C4-2B (cell line): ENCODE measurements at regions not wholly inside any gene's neighbourhood (a gene's known extent, or its start where the extent isn't known, plus 50 kb on each side); places are given as distances from the start of the nearest gene placed in this dataset.

Source experiments
- H3K27ac ChIP-seq: fragments of 450-650 bp; 2 replicates; pipeline ENCODE4 v1.5.1; 2017
- CTCF ChIP-seq: fragments of 450-650 bp; conservative IDR thresholded peaks from 2 replicates; pipeline ENCODE4 v1.5.1; 2017; ENCODE audit warnings: mild to moderate bottlenecking
- ZFX ChIP-seq: fragments of 450-650 bp; IDR thresholded peaks from 2 replicates; pipeline ENCODE4 v1.6.1; 2017

DNA sequence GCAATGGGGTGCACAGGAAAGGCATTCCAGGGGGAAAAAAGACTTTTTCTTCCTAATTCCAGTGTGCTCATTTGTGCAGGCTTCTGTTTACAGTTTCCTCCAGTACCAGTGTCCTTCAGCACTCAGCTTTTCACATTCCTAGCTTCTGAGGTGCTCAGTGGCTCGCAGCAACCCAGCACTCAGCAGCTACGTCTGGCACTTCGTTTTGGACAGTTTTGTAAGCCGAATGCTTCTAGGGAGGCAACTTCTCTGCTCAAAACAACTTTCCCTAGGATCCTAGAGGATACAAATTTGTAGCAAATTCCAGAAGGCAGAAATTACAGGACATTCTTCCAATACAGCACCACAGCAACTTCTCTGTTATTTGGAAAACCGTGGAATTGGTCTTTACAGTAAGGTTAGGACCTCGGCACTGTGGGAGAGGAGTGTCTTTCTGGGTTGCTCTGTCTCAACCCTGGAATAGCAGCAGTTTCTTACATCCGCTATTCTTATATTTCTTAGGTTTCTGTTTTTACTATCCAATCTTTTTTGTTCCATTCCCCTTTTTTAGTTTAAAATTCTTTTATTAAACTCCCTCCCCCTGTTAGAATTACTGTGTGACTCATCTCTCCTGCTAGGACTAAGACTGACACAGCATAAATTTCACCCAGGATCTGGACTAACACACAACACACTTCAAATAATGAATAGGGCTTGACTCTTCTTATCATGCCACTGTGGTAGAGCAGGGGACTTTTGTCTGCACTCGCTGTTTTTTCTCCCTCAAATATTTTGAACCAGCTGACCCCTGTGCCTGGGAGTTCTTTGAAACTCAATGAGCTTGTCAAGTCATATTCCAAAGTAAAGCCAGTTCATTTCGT is 1314.7 kb downstream of the FSTL5 start:
- TF ChIP-seq ZFX (no peak), CTCF (no peak)
- peak overlapping the region; percentile 25; the same call in 1 of the 2 replicates for H3K27ac ChIP-seq

DNA sequence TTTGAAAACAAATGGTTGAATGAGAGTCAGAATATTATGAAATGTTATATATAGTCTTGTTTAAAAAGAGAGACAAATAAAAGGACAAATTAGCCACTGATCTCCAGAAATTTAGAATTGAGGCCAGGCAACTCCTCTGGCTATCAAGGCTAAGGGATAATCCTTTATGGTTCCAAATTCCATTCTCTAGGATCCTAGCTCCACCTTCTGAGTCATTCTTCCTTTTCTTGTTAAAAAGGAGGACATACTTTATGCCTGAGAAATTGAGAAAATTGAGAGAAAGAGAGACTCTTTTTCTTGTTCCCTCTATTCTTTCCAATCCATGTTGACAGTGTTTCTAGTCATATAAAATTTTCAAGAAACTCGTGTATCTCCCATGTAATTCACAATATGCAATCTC is 1299.5 kb downstream of the FSTL5 start:
- TF ChIP-seq CTCF (no peak), ZFX (no peak)
- H3K27ac ChIP-seq, result no peak overlapping the region

DNA sequence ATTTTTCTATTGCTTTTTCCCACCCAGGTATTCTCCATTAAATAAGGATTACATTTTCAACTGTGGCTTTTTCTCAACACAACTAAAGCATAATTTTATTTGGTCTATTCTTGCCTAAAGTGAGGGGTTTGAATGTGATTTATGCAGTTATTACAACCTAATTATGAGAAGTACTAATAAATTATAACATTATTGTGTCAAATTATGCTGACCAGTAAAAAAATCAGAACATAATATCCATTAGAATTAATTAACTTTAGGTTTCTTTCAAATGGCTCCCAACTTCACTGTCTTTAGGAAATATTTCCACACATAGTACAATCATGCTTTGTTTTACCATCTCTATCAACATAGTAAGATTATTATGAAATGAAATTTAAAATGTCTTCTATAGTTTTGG is 1293.9 kb downstream of the FSTL5 start:
- TF ChIP-seq ZFX, result no peak
- TF ChIP-seq CTCF, result no peak
- H3K27ac ChIP-seq, result no peak overlapping the region

DNA sequence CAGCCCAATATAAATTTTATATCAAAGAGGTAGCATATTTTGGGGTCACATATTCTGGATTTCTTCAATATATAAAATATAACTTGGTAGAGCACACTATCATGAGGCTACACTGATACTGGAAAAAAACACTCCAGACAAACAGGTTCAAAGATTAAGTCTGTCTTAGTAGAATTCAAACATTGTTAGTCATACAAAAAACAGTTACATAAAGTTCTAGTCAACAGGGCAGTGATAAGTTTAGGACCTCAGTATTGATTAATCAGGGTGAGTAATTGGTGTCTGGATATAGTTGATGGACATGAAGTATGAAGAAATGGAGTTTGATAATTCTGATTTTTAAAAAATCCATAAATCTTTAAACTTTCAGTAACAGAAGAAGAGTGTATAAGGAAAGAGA is 1291.3 kb downstream of the FSTL5 start:
- no peak overlapping the region for H3K27ac ChIP-seq
- TF ChIP-seq ZFX, result no peak
- TF ChIP-seq CTCF, result no peak

DNA sequence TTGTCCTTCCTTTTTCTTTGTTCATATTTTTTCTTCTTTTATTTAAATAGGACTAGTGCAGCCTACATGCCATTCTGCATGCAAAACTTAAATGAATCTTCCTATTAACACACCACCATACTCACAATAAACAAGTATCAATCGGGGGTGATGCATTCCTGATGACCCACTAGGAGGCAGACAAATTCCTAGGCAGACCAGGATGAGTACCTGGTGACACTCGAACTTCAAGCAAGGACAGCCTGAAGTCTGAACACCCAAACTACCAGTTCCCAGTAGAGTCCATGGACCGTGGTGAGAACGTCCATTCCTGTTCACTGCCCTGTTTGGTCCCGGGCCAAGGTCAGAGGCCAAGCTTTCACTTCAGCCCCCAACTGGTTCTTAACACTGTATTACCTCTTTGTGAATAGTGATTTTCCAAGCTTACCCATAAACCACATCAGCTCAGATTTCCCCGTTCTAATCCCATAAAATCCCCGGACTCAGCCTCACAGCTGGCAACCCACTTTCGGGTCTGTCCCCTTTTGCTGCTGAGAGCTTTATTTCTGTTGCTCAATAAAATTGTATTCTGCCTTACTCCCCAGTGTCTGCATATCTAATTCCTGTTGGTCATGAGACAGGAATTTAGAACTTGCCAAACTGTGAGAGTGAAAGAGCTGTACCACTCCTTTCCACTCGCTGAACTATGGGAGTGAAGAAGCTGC is 1286.6 kb downstream of the FSTL5 start:
- H3K27ac ChIP-seq, result no peak overlapping the region
- TF ChIP-seq ZFX, result no peak

- no peak for TF ChIP-seq CTCF
- no peak for TF ChIP-seq ZFX
Observed at GRCh38 chr4:160880180-160880579, 1283.6 kb downstream of the FSTL5 start.

GRCh38 chr4:160887668-160888067 is 1276.1 kb downstream of the FSTL5 start:
- no peak for TF ChIP-seq CTCF
- no peak for TF ChIP-seq ZFX
- H3K27ac ChIP-seq, result no peak overlapping the region

More at GRCh38 chr4:160880180-160880579, 1283.6 kb downstream of the FSTL5 start:
- no peak overlapping the region for H3K27ac ChIP-seq
